WTC11 (cell line): ENCODE measurements at regions not wholly inside any gene's neighbourhood (a gene's known extent, or its start where the extent isn't known, plus 50 kb on each side); places are given as distances from the start of the nearest gene placed in this dataset.

Experiments used
- ATAC-seq: fragments of 200-7000 bp; cut with Tn5 transposase; 2 replicates; pipeline ENCODE4 v1.10.0; 2021; ENCODE audit warnings: mild to moderate bottlenecking, moderate library complexity
- CTCF ChIA-PET: fragments of 300-600 bp; sonication (Branson Sonifier 250); formaldehyde crosslinking; loops from one replicate; lab custom pipeline; 2021; ENCODE audit warnings: antibody characterized with exemption; lab: Charles Lee
- POLR2A ChIA-PET: fragments of 350-600 bp; sonication (Branson Sonifier 250); formaldehyde crosslinking; loops from one replicate; lab custom pipeline; 2021; ENCODE audit warnings: antibody characterized with exemption; lab: Charles Lee
- DNase-seq: peaks from one replicate; pipeline ENCODE4 v3.0.0; 2021; ENCODE audit warnings: low spot score
- H3K27ac Mint-ChIP-seq: 2 replicates; pipeline ENCODE4 v1.8.0; 2021; ENCODE audit warnings: mixed read lengths
- H3K27me3 Mint-ChIP-seq: 2 replicates; pipeline ENCODE4 v1.8.0; 2021; ENCODE audit warnings: low read depth, mild to moderate bottlenecking, moderate library complexity, mixed read lengths
- H3K36me3 Mint-ChIP-seq: 2 replicates; pipeline ENCODE4 v1.8.0; 2021; ENCODE audit warnings: mixed read lengths
- H3K4me1 Mint-ChIP-seq: 2 replicates; pipeline ENCODE4 v1.8.0; 2022; ENCODE audit warnings: mixed read lengths
- H3K4me3 Mint-ChIP-seq: 2 replicates; pipeline ENCODE4 v1.8.0; 2021; ENCODE audit warnings: mild to moderate bottlenecking, moderate library complexity, mixed read lengths
- H3K9me3 Mint-ChIP-seq: 2 replicates; pipeline ENCODE4 v1.8.0; 2021; ENCODE audit warnings: mixed read lengths
- ESRRA ChIP-seq: sonication (generic); formaldehyde crosslinking; IDR thresholded peaks from 2 replicates; pipeline ENCODE4 v1.8.1; 2022; ENCODE audit warnings: mild to moderate bottlenecking, missing genetic modification reagents, borderline replicate concordance
- FOXJ3 ChIP-seq: sonication (generic); formaldehyde crosslinking; IDR thresholded peaks from 2 replicates; pipeline ENCODE4 v1.9.0; 2021; ENCODE audit warnings: missing genetic modification reagents, mild to moderate bottlenecking, borderline replicate concordance
- FOXK1 ChIP-seq: sonication (generic); formaldehyde crosslinking; IDR thresholded peaks from 2 replicates; pipeline ENCODE4 v1.8.0; 2022; ENCODE audit warnings: mild to moderate bottlenecking, moderate library complexity, missing genetic modification reagents
- JAZF1 ChIP-seq: fragments of 250-450 bp; sonication (Bioruptor Pico); IDR thresholded peaks from 2 replicates; pipeline ENCODE4 v1.9.0; 2021; ENCODE audit warnings: moderate library complexity, mild to moderate bottlenecking, inconsistent platforms
- JUN ChIP-seq: sonication (generic); formaldehyde crosslinking; IDR thresholded peaks from 2 replicates; pipeline ENCODE4 v1.8.0; 2023; ENCODE audit warnings: mild to moderate bottlenecking, missing genetic modification reagents
- KAT7 ChIP-seq: sonication (generic); formaldehyde crosslinking; IDR thresholded peaks from 2 replicates; pipeline ENCODE4 v1.8.1; 2023; ENCODE audit warnings: missing genetic modification reagents, mild to moderate bottlenecking, borderline replicate concordance
- SOX15 ChIP-seq: fragments of 250-450 bp; sonication (Bioruptor Pico); IDR thresholded peaks from 2 replicates; pipeline ENCODE4 v1.9.0; 2021; ENCODE audit warnings: mild to moderate bottlenecking
- TEAD1 ChIP-seq: sonication (generic); formaldehyde crosslinking; IDR thresholded peaks from 2 replicates; pipeline ENCODE4 v1.8.0; 2022; ENCODE audit warnings: mild to moderate bottlenecking, missing genetic modification reagents
- TP53 ChIP-seq: sonication (generic); formaldehyde crosslinking; IDR thresholded peaks from 2 replicates; pipeline ENCODE4 v1.8.1; 2023; ENCODE audit warnings: mild to moderate bottlenecking, missing genetic modification reagents
- ZBTB21 ChIP-seq: sonication (generic); formaldehyde crosslinking; IDR thresholded peaks from 2 replicates; pipeline ENCODE4 v1.8.1; 2023; ENCODE audit warnings: mild to moderate bottlenecking, missing genetic modification reagents, borderline replicate concordance
- ZNF232 ChIP-seq: sonication (generic); formaldehyde crosslinking; IDR thresholded peaks from 2 replicates; pipeline ENCODE4 v1.8.0; 2022; ENCODE audit warnings: mild to moderate bottlenecking, missing genetic modification reagents
- ZNF423 ChIP-seq: fragments of 250-450 bp; sonication (Bioruptor Pico); IDR thresholded peaks from 2 replicates; pipeline ENCODE4 v2.1.2; 2022; ENCODE audit warnings: mild to moderate bottlenecking, moderate library complexity
- ZNF671 ChIP-seq: fragments of 250-450 bp; sonication (Bioruptor Pico); IDR thresholded peaks from 2 replicates; pipeline ENCODE4 v1.8.0; 2021; ENCODE audit warnings: mild to moderate bottlenecking
- TF ChIP-seq, protein P1 (sequence below): fragments of 250-450 bp; sonication (Bioruptor Pico); IDR thresholded peaks from 2 replicates; pipeline ENCODE4 v1.9.0; 2021; ENCODE audit warnings: mild to moderate bottlenecking
- TF ChIP-seq, protein P2 (sequence below): sonication (generic); formaldehyde crosslinking; IDR thresholded peaks from 2 replicates; pipeline ENCODE4 v1.8.0; 2022; ENCODE audit warnings: missing genetic modification reagents
- TF ChIP-seq, protein P3 (sequence below): sonication (generic); formaldehyde crosslinking; IDR thresholded peaks from 2 replicates; pipeline ENCODE4 v1.8.1; 2022; ENCODE audit warnings: mild to moderate bottlenecking, moderate library complexity, missing genetic modification reagents
- TF ChIP-seq, protein P4 (sequence below): sonication (generic); formaldehyde crosslinking; IDR thresholded peaks from 2 replicates; pipeline ENCODE4 v1.8.1; 2022; ENCODE audit warnings: mild to moderate bottlenecking, missing genetic modification reagents, moderate library complexity, borderline replicate concordance
- TF ChIP-seq, protein P5 (sequence below): sonication (generic); formaldehyde crosslinking; IDR thresholded peaks from 2 replicates; pipeline ENCODE4 v1.8.1; 2022; ENCODE audit warnings: missing genetic modification reagents, borderline replicate concordance
- TF ChIP-seq, protein P6 (sequence below): sonication (generic); formaldehyde crosslinking; IDR thresholded peaks from 2 replicates; pipeline ENCODE4 v1.8.0; 2022; ENCODE audit warnings: mild to moderate bottlenecking, missing genetic modification reagents
- TF ChIP-seq, protein P7 (sequence below): sonication (generic); formaldehyde crosslinking; IDR thresholded peaks from 2 replicates; pipeline ENCODE4 v1.8.1; 2023; ENCODE audit warnings: mild to moderate bottlenecking, missing genetic modification reagents
- TF ChIP-seq, protein P8 (sequence below): sonication (generic); formaldehyde crosslinking; IDR thresholded peaks from 2 replicates; pipeline ENCODE4 v1.8.0; 2022; ENCODE audit warnings: mild to moderate bottlenecking, missing genetic modification reagents
- TF ChIP-seq, protein P9 (sequence below): sonication (generic); formaldehyde crosslinking; IDR thresholded peaks from 2 replicates; pipeline ENCODE4 v1.8.1; 2023; ENCODE audit warnings: mild to moderate bottlenecking, moderate library complexity, missing genetic modification reagents

DNA sequence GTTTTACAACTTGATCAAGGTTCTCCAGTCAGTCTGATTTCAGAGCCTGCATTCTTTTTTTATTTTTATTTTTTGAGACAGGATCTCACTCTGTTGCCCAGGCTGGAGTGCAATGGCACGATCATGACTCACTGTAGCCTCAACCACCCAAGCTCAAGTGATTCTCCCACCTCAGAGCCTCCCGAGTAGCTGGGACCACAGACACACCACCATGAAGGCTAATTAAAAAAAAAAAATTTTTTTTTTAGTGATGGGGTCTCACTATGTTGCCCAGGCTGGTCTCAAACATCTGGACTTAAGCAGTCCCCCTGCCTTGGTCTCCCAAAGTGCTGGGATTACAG is 117.2 kb upstream of the NAV2 start:
- CTCF ChIA-PET = no interaction called here
- H3K9me3 Mint-ChIP-seq = no peaks in the 10 kb centered on the region
- POLR2A ChIA-PET = no interaction called here

DNA sequence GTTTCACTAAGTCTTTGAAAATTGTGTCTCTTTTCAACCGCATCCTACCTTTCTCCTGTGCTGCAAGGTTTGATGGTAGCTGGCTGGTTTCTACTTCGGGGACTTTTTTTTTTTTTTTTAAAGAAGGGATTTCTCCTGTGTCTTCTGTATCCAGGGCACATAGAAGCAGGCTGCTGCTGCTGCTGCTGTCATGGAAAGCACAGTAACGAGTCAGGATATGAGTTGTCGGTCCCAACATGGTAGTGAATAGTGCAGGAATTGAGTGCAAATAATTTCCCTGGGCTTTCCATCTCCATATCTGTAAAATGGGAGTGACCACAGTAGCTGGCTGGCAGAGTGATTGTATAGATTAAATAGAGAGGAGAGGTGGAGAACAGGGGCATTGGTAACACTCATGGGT is 118.3 kb upstream of the NAV2 start:
- no peaks in the 10 kb centered on the region for H3K9me3 Mint-ChIP-seq
- DNase-seq (no peak), ATAC-seq (no peak)
- TF ChIP-seq TEAD1 (no peak), FOXK1 (CRISPR knock-in tag) (no peak), ZBTB21 (CRISPR knock-in tag) (no peak), JAZF1 (CRISPR knock-in tag) (no peak), ZNF671 (CRISPR knock-in tag) (no peak)
- TF ChIP-seq, protein P1, sequence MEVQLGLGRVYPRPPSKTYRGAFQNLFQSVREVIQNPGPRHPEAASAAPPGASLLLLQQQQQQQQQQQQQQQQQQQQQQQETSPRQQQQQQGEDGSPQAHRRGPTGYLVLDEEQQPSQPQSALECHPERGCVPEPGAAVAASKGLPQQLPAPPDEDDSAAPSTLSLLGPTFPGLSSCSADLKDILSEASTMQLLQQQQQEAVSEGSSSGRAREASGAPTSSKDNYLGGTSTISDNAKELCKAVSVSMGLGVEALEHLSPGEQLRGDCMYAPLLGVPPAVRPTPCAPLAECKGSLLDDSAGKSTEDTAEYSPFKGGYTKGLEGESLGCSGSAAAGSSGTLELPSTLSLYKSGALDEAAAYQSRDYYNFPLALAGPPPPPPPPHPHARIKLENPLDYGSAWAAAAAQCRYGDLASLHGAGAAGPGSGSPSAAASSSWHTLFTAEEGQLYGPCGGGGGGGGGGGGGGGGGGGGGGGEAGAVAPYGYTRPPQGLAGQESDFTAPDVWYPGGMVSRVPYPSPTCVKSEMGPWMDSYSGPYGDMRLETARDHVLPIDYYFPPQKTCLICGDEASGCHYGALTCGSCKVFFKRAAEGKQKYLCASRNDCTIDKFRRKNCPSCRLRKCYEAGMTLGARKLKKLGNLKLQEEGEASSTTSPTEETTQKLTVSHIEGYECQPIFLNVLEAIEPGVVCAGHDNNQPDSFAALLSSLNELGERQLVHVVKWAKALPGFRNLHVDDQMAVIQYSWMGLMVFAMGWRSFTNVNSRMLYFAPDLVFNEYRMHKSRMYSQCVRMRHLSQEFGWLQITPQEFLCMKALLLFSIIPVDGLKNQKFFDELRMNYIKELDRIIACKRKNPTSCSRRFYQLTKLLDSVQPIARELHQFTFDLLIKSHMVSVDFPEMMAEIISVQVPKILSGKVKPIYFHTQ (CRISPR knock-in tag) = no peak
- TF ChIP-seq, protein P2, sequence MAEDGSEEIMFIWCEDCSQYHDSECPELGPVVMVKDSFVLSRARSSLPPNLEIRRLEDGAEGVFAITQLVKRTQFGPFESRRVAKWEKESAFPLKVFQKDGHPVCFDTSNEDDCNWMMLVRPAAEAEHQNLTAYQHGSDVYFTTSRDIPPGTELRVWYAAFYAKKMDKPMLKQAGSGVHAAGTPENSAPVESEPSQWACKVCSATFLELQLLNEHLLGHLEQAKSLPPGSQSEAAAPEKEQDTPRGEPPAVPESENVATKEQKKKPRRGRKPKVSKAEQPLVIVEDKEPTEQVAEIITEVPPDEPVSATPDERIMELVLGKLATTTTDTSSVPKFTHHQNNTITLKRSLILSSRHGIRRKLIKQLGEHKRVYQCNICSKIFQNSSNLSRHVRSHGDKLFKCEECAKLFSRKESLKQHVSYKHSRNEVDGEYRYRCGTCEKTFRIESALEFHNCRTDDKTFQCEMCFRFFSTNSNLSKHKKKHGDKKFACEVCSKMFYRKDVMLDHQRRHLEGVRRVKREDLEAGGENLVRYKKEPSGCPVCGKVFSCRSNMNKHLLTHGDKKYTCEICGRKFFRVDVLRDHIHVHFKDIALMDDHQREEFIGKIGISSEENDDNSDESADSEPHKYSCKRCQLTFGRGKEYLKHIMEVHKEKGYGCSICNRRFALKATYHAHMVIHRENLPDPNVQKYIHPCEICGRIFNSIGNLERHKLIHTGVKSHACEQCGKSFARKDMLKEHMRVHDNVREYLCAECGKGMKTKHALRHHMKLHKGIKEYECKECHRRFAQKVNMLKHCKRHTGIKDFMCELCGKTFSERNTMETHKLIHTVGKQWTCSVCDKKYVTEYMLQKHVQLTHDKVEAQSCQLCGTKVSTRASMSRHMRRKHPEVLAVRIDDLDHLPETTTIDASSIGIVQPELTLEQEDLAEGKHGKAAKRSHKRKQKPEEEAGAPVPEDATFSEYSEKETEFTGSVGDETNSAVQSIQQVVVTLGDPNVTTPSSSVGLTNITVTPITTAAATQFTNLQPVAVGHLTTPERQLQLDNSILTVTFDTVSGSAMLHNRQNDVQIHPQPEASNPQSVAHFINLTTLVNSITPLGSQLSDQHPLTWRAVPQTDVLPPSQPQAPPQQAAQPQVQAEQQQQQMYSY (CRISPR knock-in tag) = no peak
- TF ChIP-seq, protein P3, sequence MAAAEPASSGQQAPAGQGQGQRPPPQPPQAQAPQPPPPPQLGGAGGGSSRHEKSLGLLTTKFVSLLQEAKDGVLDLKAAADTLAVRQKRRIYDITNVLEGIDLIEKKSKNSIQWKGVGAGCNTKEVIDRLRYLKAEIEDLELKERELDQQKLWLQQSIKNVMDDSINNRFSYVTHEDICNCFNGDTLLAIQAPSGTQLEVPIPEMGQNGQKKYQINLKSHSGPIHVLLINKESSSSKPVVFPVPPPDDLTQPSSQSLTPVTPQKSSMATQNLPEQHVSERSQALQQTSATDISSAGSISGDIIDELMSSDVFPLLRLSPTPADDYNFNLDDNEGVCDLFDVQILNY = no peak
- TF ChIP-seq, protein P4, sequence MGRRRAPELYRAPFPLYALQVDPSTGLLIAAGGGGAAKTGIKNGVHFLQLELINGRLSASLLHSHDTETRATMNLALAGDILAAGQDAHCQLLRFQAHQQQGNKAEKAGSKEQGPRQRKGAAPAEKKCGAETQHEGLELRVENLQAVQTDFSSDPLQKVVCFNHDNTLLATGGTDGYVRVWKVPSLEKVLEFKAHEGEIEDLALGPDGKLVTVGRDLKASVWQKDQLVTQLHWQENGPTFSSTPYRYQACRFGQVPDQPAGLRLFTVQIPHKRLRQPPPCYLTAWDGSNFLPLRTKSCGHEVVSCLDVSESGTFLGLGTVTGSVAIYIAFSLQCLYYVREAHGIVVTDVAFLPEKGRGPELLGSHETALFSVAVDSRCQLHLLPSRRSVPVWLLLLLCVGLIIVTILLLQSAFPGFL = no peak
- TF ChIP-seq, protein P5, sequence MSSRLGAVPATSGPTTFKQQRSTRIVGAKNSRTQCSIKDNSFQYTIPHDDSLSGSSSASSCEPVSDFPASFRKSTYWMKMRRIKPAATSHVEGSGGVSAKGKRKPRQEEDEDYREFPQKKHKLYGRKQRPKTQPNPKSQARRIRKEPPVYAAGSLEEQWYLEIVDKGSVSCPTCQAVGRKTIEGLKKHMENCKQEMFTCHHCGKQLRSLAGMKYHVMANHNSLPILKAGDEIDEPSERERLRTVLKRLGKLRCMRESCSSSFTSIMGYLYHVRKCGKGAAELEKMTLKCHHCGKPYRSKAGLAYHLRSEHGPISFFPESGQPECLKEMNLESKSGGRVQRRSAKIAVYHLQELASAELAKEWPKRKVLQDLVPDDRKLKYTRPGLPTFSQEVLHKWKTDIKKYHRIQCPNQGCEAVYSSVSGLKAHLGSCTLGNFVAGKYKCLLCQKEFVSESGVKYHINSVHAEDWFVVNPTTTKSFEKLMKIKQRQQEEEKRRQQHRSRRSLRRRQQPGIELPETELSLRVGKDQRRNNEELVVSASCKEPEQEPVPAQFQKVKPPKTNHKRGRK (CRISPR knock-in tag) = no peak
- TF ChIP-seq, protein P6, sequence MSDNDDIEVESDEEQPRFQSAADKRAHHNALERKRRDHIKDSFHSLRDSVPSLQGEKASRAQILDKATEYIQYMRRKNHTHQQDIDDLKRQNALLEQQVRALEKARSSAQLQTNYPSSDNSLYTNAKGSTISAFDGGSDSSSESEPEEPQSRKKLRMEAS (CRISPR knock-in tag) = no peak
- TF ChIP-seq, protein P7, sequence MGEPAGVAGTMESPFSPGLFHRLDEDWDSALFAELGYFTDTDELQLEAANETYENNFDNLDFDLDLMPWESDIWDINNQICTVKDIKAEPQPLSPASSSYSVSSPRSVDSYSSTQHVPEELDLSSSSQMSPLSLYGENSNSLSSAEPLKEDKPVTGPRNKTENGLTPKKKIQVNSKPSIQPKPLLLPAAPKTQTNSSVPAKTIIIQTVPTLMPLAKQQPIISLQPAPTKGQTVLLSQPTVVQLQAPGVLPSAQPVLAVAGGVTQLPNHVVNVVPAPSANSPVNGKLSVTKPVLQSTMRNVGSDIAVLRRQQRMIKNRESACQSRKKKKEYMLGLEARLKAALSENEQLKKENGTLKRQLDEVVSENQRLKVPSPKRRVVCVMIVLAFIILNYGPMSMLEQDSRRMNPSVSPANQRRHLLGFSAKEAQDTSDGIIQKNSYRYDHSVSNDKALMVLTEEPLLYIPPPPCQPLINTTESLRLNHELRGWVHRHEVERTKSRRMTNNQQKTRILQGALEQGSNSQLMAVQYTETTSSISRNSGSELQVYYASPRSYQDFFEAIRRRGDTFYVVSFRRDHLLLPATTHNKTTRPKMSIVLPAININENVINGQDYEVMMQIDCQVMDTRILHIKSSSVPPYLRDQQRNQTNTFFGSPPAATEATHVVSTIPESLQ (CRISPR knock-in tag) = no peak
- ChIA-PET CTCF (interaction anchor here (2.0 kb wide), 1 partner anchor 309 kb away, joined by 7 read pairs; no protein-coding TSS in a partner anchor), POLR2A (no interaction called here)
- H3K27me3 Mint-ChIP-seq = no peaks in the 10 kb centered on the region; the same call in 1 of the 2 replicates
- H3K36me3 Mint-ChIP-seq = no peaks in the 10 kb centered on the region
- no peak overlapping the region for H3K27ac Mint-ChIP-seq
- H3K4me1 Mint-ChIP-seq = peaks cover 7% of the 10 kb centered on the region
- no peak overlapping the region for H3K4me3 Mint-ChIP-seq

More for the DNA sequence above, 117.2 kb upstream of the NAV2 start:
- H3K36me3 Mint-ChIP-seq = no peaks in the 10 kb centered on the region
- no peak for TF ChIP-seq ZNF232
- TF ChIP-seq ZBTB21 (CRISPR knock-in tag) = no peak
- TF ChIP-seq, protein P8, sequence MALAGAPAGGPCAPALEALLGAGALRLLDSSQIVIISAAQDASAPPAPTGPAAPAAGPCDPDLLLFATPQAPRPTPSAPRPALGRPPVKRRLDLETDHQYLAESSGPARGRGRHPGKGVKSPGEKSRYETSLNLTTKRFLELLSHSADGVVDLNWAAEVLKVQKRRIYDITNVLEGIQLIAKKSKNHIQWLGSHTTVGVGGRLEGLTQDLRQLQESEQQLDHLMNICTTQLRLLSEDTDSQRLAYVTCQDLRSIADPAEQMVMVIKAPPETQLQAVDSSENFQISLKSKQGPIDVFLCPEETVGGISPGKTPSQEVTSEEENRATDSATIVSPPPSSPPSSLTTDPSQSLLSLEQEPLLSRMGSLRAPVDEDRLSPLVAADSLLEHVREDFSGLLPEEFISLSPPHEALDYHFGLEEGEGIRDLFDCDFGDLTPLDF (CRISPR knock-in tag) = no peak
- TF ChIP-seq SOX15 (CRISPR knock-in tag) = no peak
- TF ChIP-seq ESRRA (CRISPR knock-in tag) = no peak
- no peak for TF ChIP-seq KAT7
- no peak for TF ChIP-seq ZNF423
- TF ChIP-seq FOXJ3 = no peak
- TF ChIP-seq TP53 (CRISPR knock-in tag) = no peak
- TF ChIP-seq, protein P9, sequence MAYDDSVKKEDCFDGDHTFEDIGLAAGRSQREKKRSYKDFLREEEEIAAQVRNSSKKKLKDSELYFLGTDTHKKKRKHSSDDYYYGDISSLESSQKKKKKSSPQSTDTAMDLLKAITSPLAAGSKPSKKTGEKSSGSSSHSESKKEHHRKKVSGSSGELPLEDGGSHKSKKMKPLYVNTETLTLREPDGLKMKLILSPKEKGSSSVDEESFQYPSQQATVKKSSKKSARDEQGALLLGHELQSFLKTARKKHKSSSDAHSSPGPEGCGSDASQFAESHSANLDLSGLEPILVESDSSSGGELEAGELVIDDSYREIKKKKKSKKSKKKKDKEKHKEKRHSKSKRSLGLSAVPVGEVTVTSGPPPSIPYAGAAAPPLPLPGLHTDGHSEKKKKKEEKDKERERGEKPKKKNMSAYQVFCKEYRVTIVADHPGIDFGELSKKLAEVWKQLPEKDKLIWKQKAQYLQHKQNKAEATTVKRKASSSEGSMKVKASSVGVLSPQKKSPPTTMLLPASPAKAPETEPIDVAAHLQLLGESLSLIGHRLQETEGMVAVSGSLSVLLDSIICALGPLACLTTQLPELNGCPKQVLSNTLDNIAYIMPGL (CRISPR knock-in tag) = no peak
- TF ChIP-seq JUN (CRISPR knock-in tag) = no peak
- TF ChIP-seq, all 79 proteins: peak for 0
- H3K4me3 Mint-ChIP-seq = no peak overlapping the region
- DNase-seq (no peak), ATAC-seq (no peak)
- H3K27ac Mint-ChIP-seq = no peak overlapping the region
- H3K27me3 Mint-ChIP-seq = peaks cover 3% of the 10 kb centered on the region; the same call in 1 of the 2 replicates
- peaks cover 7% of the 10 kb centered on the region for H3K4me1 Mint-ChIP-seq
